ENCODE measurements at regions not wholly inside any gene's neighbourhood (a gene's known extent, or its start where the extent isn't known, plus 50 kb on each side); places are given as distances from the start of the nearest gene placed in this dataset.

- TF ChIP-seq CTCF (IDR thresholded peaks at IDR 0.05) (no peak), POLR2A (IDR thresholded peaks at IDR 0.05) (no peak)
These were observed 63.3 kb upstream of the BANK1 start for GRCh38 chr4:101727238-101727637.

Measured in suprapubic skin (tissue), 3 donors.